GM21515 (cell line): ENCODE measurements at regions not wholly inside any gene's neighbourhood (a gene's known extent, or its start where the extent isn't known, plus 50 kb on each side); places are given as distances from the start of the nearest gene placed in this dataset.
"Not testable (repeated sequence)": the region's sequence is repeated elsewhere in the genome, so short reads cannot be mapped to it uniquely, and the experiment has no call there.

Experiments
- ATAC-seq: cut with Tn5 transposase; IDR thresholded peaks from one replicate; pipeline ENCODE4 v1.9.1; 2021; ENCODE audit not compliant: unreplicated experiment

DNA sequence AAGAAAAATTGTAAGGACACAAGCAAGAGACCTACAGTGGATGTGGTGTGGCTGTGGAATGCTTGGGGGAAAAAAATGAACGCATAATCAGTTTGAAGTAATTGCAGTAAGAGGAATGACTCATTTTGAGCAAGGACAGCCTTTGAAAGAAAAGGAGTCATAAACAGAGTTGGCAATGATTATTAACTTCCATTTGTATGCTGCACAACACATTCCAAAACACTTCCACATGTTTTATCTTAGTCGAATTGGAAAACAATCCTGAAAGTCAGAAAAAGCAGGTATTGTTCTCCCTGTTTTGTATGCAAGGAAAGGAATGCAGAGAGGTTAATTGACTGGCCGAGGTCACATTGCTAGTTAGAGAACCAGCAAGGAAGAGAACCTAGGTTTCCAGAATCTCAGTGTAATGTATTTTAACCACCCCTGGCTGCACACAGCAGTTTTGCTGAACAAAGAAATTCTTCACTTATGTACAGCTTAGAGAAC lies 630.0 kb upstream of the MIR17HG start:
- no peak for ATAC-seq

DNA sequence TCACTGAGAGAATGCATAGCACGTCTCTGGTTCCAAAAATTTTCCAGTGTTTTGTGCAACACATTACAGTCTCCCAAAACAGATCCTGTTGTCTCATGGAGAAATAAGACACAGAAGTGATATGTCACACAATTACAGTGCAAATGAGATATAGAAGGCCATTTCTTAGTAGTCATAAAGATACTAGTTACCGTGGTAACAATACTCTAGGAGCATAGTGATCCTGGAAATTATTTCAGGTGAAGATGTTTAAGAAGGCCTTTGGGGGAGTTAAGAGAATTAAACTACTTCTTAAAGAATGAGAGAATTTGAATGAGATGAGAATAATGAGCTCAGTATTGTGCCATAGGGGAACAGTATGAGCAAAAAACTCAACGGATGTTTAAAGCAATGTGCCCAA lies 628.0 kb upstream of the MIR17HG start:
- ATAC-seq: no peak

DNA sequence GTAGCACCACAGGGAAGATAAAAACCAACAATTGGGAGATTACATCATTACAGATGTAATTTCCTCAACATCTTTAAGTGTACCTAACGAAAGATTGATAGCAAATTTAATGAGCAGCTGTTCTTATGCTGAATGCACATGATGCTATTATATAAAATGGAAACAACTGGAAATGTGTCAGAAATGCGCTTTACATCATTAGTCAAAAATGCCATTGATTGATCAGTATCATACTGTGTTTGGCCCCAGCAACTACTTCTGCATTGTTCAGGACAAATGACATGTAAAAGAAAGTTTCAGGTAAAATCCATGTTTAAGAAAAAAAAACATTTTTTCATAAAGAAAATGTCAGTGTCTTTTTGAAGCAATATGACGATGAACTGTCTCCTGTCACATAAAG lies 625.5 kb upstream of the MIR17HG start:
- ATAC-seq: no peak

DNA sequence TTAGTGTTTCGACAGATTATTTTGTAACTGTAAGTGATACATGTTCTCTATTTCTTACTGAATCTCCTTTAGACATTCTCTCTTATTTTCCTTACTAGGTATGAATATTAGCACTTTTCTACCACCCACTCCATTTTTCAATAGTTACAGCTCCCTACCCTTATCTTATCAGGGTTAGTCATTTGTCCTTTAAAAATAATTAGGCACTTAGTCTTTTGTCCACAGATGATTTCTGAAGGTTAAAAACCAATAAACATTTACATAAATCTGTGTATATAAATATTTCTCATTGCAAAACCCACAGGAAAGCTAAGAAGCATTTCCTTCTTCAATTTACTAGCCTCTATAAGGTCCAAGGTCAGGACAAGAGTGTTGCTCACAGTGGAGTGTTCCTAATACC lies 624.1 kb upstream of the MIR17HG start:
- no peak for ATAC-seq

DNA sequence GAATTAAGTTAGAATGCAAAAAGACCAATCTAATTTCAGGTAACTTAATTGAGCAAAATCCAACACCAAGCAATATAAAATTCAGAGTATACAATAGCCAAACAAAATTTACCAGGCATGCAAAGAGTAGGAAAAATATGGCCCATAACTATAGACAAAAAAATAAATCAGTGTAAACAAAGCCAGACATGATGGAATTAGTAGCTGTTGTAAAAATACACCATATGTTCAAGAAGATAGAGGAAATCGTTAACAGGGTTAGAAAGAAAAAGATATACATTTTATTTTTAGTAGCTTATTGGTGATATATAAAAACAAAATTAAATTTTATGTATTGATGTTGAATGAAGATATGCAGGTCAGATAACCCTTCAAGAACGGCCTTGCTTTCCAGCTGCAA lies 621.1 kb upstream of the MIR17HG start:
- no peak for ATAC-seq

DNA sequence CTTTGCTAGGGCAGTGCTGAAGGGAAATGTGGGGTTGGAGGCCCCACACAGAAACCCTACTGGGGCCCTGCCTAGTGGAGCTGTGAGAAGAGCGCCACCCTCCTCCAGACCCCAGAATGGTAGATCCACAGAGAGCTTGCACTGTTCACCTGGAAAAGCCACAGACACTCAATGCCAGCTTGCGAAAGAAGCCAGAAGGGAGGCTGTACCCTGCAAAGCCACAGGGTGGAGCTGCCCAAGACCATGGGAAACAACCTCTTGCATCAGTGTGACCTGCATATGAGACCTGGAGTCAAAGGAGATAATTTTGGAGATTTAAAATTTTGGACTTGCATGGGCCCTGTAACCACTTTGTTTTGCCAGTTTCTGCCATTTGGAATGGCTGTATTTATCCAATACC lies 615.4 kb upstream of the MIR17HG start:
- no peak for ATAC-seq

DNA sequence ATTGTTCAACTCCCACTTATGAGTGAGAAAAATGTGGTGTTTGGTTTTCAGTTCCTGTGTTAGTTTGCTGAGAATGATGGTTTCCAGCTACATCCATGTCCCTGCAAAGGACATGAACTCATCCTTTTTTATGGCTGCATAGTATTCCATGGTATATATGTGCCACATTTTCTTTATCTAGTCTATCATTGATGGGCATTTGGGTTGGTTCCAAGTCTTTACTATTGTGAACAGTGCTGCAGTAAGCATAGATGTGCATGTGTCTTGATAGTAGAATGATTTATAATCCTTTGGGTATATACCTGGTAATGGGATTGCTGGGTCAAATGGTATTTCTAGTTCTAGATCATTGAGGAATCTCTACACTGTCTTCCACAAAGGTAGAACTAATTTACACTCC lies 613.0 kb upstream of the MIR17HG start:
- not testable (repeated sequence) for ATAC-seq

DNA sequence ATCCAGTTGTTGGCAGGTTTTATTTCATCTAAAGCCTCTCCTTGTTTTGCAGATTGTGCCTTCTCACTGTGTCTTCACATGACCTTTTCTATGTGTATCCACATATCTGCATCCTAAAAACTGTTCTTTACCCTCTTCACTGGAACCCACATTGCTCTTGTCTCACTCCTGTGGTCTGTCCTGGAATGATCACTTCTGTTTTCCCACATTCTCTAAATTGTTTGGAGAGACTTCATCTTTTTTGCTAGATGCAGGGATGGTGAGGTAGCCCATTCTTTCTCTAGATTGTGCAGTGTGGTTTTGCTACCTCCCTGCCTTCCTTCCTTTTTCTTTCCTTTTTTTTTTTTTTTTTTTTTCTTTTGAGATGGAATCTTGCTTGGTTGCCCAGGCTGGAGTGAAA lies 608.6 kb upstream of the MIR17HG start:
- ATAC-seq: no peak

DNA sequence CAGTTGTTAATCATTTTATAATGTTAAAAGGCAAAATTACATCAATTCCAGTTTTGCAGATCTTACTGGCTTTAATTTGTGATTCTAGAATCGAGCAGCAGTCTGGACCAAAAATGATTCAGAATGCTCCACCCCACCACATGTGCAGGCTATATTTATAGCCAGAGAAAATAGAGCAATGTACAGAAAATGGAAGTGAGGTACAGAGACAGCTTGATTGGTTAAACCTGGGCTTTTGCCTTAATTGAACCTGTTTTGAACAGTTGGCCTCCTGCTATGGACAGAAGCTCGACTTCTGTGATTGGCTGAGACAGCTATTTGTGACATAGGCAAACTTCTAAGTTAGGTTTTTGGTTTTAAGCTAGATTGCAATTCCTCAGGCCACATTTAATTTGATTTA lies 607.4 kb upstream of the MIR17HG start:
- ATAC-seq: no peak

DNA sequence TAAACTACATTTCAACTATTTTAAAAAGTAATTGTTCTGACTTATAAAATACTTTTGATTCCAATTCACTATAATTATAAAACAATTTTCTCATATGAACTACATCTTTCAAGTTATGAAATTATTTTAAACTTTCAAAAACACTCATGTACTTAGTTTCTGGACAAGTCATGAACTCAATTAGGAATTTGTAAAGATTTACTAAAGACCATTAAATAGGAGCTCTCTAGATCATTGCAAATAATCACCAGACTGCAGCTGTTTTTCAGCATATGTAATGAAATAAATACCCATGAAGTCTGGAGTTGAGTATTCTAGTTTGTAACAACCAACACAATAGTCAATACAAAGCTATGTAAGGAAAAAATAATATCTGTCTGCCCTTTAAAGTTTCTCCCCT lies 605.1 kb upstream of the MIR17HG start:
- ATAC-seq: no peak

DNA sequence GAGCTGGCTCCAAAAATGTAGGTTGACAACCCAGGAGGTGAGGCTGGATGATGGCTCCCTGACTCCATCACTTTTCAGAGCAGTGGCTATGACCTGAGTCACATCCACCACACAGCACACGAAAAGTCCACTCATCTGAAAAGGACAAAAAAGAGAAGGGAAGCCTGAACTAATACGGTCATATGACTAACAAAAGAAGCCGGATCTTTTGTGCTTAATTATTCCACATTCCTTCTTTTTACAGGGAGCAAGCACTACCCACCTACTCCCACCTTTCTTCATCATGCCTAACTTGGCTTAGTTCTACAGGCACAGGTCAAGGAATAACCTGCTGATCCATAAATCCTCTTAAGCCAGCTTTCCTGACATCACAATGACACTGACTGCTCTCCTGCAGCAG lies 601.3 kb upstream of the MIR17HG start:
- no peak for ATAC-seq

DNA sequence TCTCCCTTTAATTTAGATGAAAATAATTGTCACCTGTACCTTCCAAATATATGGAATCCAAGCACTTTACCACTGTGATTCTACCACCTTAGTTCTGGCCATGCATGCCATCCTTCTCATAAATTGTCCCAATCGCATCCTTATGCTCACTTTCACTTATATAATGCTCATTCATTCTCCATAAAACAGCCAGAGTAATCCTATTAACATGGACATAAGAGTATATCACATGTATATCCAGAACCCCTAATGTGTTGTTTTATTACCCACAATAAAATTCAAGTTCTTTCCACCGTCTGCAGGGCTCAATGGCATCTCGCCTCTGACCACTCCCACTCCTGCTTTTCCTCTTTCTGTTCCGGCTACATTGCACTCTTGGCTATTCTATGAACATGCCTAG lies 597.5 kb upstream of the MIR17HG start:
- ATAC-seq: no peak

DNA sequence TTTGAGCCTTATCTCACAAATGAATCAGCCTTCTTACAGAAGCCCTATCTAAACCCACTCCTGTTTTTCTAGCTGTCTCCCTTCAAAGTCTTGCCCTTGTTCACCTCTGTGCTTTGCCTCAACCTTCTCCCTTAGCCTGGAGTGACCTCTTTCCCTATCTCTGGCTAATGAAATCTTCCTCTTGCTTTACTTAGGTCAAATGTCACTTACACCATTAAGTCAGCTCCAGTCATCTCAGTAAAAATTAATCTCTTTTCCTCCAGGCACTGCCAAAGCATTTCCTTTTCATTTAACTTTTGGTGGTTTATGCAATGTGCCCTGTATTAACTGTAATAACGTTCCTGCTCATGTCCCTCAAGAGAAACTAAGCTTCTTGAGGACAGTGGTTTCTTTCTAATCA lies 596.5 kb upstream of the MIR17HG start:
- no peak for ATAC-seq

DNA sequence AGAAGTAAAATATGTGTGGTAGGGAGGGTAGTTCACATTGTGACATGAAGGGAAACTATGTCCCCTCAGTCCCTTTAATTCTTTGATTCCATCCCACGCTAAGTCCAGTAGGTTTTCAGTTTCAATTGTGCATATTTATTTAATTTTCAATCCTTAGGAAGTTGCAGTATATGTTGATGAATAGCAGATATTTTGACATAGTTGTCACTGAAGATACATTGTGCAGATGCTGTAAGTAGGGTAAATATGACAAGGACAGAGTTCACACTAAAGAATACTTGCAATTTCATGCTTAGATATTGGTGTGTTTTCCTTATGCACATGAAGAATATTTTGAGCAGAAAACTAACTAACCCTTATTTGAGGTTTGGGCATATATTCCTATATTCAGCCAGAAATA lies 595.4 kb upstream of the MIR17HG start:
- no peak for ATAC-seq

DNA sequence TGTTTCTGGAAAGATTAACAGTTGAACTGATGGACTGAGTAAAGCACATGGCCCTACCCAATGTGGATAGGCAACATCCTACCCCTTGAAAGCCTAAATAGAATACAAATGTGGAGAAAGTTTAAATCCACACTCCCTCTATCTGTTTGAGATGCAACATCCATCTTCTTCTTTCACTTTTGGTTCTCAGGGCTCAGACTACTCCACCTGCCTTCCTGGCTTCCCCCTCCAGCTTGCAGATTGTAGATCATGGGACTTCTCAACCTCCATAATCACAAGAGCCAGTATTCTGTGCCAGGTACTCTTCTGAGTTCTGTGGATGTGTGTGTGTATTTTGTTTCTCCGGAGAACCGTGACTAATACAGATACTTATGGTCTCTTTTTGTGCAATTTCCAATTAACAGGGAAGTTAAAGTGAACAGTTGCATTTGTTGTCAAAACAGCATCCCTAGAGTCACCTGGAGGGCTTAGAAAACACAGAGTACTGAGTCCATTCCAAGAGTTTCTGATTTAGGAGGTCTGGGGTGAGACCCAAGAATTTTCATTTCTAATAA lies 590.3 kb upstream of the MIR17HG start:
- ATAC-seq: no peak

DNA sequence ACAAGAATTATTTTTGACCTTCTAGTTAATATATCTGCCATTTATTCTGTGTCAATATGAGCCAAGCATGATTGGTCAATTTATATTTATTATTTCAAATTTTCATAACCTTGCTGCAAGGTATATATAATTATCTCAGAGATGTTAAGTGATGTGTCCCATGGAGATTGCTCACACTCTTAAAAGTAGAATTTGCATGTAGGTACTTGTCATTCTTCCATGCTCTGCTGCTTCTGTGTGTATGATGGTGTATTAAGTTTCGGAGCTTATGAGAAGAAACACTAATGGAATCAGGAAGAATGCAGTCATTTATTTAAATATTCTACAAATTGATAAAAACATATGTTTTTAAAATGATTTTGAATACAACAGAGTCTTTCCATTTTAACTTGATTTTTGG lies 586.8 kb upstream of the MIR17HG start:
- ATAC-seq: no peak

DNA sequence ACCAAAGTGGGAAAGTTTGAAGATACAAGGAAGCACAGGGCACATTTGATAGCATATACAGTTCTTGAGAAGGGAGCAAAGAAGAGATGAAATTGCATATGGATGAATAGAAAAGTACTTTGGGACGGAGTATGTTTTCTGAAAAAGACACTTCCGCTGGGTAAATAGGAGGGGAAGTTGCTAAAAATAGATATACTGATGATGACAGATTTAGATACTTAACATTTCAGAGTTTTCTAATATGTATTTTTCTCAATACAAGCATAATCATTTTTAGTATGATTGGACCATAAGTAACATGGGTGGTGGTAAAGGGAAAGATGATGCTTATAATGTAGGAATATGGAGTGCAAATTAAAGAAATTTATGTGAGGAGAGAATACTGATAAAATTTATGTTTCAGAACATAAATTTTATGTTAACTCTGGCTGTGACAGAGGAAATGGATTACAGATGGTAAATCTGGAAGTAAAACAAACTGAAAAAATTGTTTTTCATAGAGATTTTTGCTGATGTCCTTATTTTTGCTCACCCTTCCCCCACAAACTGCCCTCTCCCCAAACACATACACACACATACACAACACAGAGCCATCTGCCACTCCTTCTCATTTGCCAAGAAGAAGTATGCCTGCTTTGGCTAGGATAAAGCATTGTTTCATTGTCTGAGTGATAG lies 583.9 kb upstream of the MIR17HG start:
- ATAC-seq: no peak

DNA sequence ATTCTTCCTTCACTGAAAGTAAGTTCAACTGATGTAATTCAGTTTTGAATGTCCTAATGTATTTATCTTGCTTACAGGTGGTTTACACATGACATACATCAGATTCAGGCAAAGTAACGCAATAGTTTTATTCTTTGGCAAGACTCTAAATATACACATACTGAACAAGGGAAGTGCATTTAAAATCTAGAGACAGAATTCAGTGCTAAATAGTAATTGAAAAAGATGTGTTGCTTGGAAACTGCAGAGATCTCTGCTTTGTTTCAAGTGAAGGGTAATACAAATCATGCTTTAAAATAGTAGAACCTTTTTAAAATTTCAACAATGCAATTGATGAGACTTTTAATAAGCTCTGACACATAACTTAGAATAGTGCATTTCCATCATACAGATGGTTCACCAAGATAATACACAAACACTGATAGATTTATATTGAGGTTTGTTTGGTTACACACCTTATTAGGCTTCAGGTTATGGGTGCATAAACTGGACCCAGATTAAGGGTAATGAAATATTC lies 581.0 kb upstream of the MIR17HG start:
- no peak for ATAC-seq

DNA sequence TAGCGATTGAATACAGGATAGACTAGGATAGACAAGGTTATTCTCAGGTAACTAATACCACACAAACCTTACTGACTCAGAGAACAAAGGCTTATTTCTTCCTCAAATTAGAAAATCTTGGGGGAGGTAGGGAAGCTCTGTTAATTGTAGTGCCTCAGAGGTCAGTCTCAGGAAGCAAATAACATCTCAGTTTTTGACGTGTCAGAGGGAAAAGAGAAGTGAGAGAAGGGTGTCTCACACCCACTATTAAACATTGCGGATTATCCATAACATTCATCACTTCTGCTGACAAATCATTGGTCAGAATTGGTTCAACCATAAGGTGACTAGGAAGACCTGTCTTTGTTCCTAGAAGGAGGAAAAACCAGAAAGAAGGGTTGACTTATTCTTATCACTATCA lies 579.4 kb upstream of the MIR17HG start:
- ATAC-seq: no peak

DNA sequence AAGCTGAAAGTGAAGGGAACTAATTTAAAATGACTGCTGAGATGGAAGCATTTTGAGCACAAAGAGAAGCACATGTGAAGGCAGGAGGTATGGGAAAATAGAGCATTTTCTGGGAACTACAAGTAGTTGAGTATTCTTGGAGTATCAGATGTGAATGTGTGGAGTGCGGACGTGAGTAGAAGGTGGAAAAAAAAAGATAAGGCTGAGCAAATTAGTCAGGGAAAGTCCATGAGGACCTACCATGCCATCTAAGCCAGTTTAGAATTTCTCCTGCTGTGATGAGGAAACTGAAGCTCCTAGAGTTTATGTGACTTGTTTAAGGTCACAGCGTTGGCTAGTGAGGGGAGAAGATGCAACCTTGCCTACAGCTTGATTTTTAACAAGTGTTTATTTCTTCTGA lies 578.1 kb upstream of the MIR17HG start:
- no peak for ATAC-seq

DNA sequence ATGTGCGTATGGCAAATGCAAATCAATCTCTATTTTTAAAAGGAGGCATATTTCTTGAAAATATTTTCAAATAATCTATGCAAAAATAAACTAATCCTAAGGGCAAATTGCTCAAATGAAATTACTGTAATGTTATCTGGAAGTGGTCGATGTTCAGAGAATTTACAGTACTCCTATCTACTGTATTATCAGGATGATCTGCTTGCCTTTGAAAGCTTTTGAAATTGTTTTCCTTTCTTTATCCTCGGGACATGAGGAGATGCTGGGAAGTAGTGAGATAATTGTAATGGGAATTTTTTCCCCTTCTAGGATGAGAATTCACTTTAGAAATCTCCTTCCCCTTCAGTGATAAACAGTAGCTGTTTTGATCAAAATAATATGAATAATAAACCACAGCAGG lies 577.2 kb upstream of the MIR17HG start:
- ATAC-seq: no peak

DNA sequence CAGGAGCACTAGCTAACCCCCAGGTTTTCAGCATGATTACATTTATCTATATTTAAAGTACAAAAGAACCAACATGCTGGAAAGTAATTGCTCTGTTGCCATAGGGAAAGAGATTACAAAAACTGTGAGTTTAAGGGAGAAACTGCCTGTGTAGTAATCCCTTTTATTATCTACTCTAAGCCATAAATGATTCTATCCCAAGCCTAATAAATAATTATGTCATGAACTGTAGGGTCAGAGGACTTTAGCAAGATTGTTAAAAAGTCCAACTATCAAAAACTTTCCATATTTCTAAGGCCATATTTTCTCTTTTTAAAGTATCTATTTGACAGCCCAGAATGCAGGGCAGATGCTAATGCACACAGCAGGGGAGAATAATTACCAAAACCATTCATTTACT lies 573.8 kb upstream of the MIR17HG start:
- no peak for ATAC-seq
